NCI-H1417 treated with DMSO at 0.1 percent for 48 hours (cell line): ENCODE measurements at regions not wholly inside any gene's neighbourhood (a gene's known extent, or its start where the extent isn't known, plus 50 kb on each side); places are given as distances from the start of the nearest gene placed in this dataset.

Source experiments
- DNase-seq: peaks from one replicate; lab custom pipeline; 2025; lab: John Stamatoyannopoulos, UW

GRCh38 chr11:106461839-106462545, 384.5 kb downstream of the AASDHPPT start:
- DNase-seq, result no peak

- no peak for DNase-seq
Measured at GRCh38 chr11:106463154-106463553, 385.7 kb downstream of the AASDHPPT start.

GRCh38 chr11:106463796-106464201, 386.3 kb downstream of the AASDHPPT start:
- no peak for DNase-seq

GRCh38 chr11:106464728-106465127, 387.3 kb downstream of the AASDHPPT start:
- no peak for DNase-seq

- DNase-seq, result no peak
Measured at GRCh38 chr11:106466521-106467080, 389.1 kb downstream of the AASDHPPT start.

- no peak for DNase-seq
Measured at GRCh38 chr11:106467501-106467900, 390.0 kb downstream of the AASDHPPT start.

- DNase-seq, result no peak
Measured at GRCh38 chr11:106468086-106468485, 390.6 kb downstream of the AASDHPPT start.

GRCh38 chr11:106468531-106468930, 391.1 kb downstream of the AASDHPPT start:
- DNase-seq, result no peak

- DNase-seq, result no peak
Measured at GRCh38 chr11:106470230-106470629, 392.8 kb downstream of the AASDHPPT start.

- DNase-seq, result no peak
Measured at GRCh38 chr11:106471276-106471675, 393.8 kb downstream of the AASDHPPT start.

- no peak for DNase-seq
Measured at GRCh38 chr11:106473089-106473722, 395.7 kb downstream of the AASDHPPT start.

- no peak for DNase-seq
Measured at GRCh38 chr11:106474274-106474673, 396.8 kb downstream of the AASDHPPT start.

GRCh38 chr11:106475181-106475580, 397.7 kb downstream of the AASDHPPT start:
- DNase-seq, result no peak

GRCh38 chr11:106477776-106478175, 400.3 kb downstream of the AASDHPPT start:
- no peak for DNase-seq

GRCh38 chr11:106479646-106480045, 402.2 kb downstream of the AASDHPPT start:
- DNase-seq, result no peak

GRCh38 chr11:106480581-106481190, 403.2 kb downstream of the AASDHPPT start:
- DNase-seq, result no peak

- DNase-seq, result no peak
Measured at GRCh38 chr11:106482917-106483785, 405.7 kb downstream of the AASDHPPT start.

GRCh38 chr11:106491751-106492150, 414.3 kb downstream of the AASDHPPT start:
- no peak for DNase-seq

GRCh38 chr11:106493751-106494150, 416.3 kb downstream of the AASDHPPT start:
- no peak for DNase-seq

GRCh38 chr11:106495046-106495445, 417.6 kb downstream of the AASDHPPT start:
- DNase-seq, result no peak

- DNase-seq, result no peak
Measured at GRCh38 chr11:106496677-106497076, 419.2 kb downstream of the AASDHPPT start.

- no peak for DNase-seq
Measured at GRCh38 chr11:106497321-106497720, 419.9 kb downstream of the AASDHPPT start.
